K562 (cell line): ENCODE measurements at regions not wholly inside any gene's neighbourhood (a gene's known extent, or its start where the extent isn't known, plus 50 kb on each side); places are given as distances from the start of the nearest gene placed in this dataset.

Experiments used
- ATAC-seq: fragments of 200-7000 bp; cut with Tn5 transposase; 3 replicates; pipeline ENCODE4 v1.9.1; 2020; ENCODE audit warnings: moderate library complexity
- BruUV-seq: library from RNA; stranded (reverse); fragments of 400-500 nt; replicated peaks from 2 replicates; lab custom pipeline; 2021; lab: Mats Ljungman, UMichigan
- CTCF ChIA-PET: fragments of 300-600 bp; formaldehyde crosslinking; extraction: SDS; loops from one replicate; lab custom pipeline; 2021; ENCODE audit warnings: low intra/inter-chr PET ratio; lab: Yijun Ruan, JAX
- POLR2A ChIA-PET: fragments of 300-600, 350-650 bp; sonication (Branson Sonifier 250); formaldehyde crosslinking; extraction: SDS; loops from one replicate; lab custom pipeline; 2021; ENCODE audit warnings: antibody characterized with exemption, inconsistent platforms; lab: Yijun Ruan, JAX
- DNase-seq, 4 experiments: peaks; one replicate each; pipeline versions ENCODE4 v3.0.0 to v3.0.0-alpha.2; 2011 to 2018; ENCODE audit warnings: low spot score in 3 of 4, mixed read lengths in 3 of 4; ENCODE audit errors: extremely low read depth in 1 of 4
- FAIRE-seq: peaks from 2 replicates; lab custom pipeline; 2011; peaks lifted over from hg19 to GRCh38; lab: Jason Lieb, UNC
- H2AFZ ChIP-seq: 2 replicates; pipeline ENCODE4 v1.6.0; 2011; ENCODE audit warnings: low read depth, low read length, control low read depth, inconsistent platforms
- H3K27ac ChIP-seq: fragments of 200-600 bp; 3 replicates; pipeline ENCODE4 v1.8.0; 2011; ENCODE audit warnings: low read depth, mild to moderate bottlenecking, control low read depth, inconsistent platforms, low read length, moderate library complexity, mixed read lengths; ENCODE audit errors: extremely low read depth
- H3K27me3 ChIP-seq, 2 experiments: fragments of 300-600 bp in 1 of 2; 2 replicates in 1 of 2; 3 replicates in 1 of 2; pipeline versions ENCODE4 v1.6.0 to v1.8.0; 2011; ENCODE audit warnings: inconsistent platforms in 2 of 2, low read length in 2 of 2, mild to moderate bottlenecking in 1 of 2, mixed read lengths in 1 of 2, moderate library complexity in 1 of 2; ENCODE audit not compliant: control insufficient read depth in 2 of 2, insufficient read depth in 2 of 2
- H3K36me3 ChIP-seq: fragments of 300-600 bp; 3 replicates; pipeline ENCODE4 v1.8.0; 2011; ENCODE audit warnings: mild to moderate bottlenecking, low read length, inconsistent platforms; ENCODE audit not compliant: control insufficient read depth, insufficient read depth
- H3K4me1 ChIP-seq, 2 experiments: fragments of 200-600 bp in 1 of 2; replicated peaks in 1 of 2; 2 replicates in 1 of 2; 3 replicates in 1 of 2; pipeline versions ENCODE4 v1.5.1 to v1.8.0; 2011; ENCODE audit warnings: inconsistent platforms in 2 of 2, low read length in 2 of 2, mild to moderate bottlenecking in 1 of 2, mixed read lengths in 1 of 2, moderate library complexity in 1 of 2; ENCODE audit not compliant: control insufficient read depth in 2 of 2, insufficient read depth in 2 of 2
- H3K4me2 ChIP-seq: 2 replicates; pipeline ENCODE4 v1.6.1; 2011; ENCODE audit warnings: low read length, control low read depth, inconsistent platforms, mixed read lengths; ENCODE audit not compliant: insufficient read depth
- H3K4me3 ChIP-seq: fragments of 200-600 bp; sonication (generic), shearing (Covaris generic); 2 replicates; pipeline ENCODE4 v1.5.1; 2016; ENCODE audit warnings: control low read depth, inconsistent platforms
- H3K79me2 ChIP-seq: fragments of 200-600 bp; 3 replicates; pipeline ENCODE4 v1.8.0; 2011; ENCODE audit warnings: low read length, inconsistent platforms; ENCODE audit not compliant: control insufficient read depth, insufficient read depth
- H3K9ac ChIP-seq, 2 experiments: 2 replicates each; pipeline versions ENCODE4 v1.6.0 to v1.6.1; 2011; ENCODE audit warnings: low read depth in 2 of 2, low read length in 2 of 2, control low read depth in 1 of 2, inconsistent platforms in 1 of 2, mild to moderate bottlenecking in 1 of 2, mixed read lengths in 1 of 2; ENCODE audit not compliant: insufficient read depth in 1 of 2
- H3K9me1 ChIP-seq: one replicate; pipeline ENCODE4 v1.6.0; 2011; ENCODE audit warnings: inconsistent platforms, mild to moderate bottlenecking, low read length, moderate library complexity; ENCODE audit not compliant: control insufficient read depth, insufficient read depth
- H3K9me3 ChIP-seq: replicated peaks from 2 replicates; pipeline ENCODE4 v1.5.1; 2011; ENCODE audit warnings: low read depth, low read length, inconsistent platforms; ENCODE audit not compliant: control insufficient read depth, insufficient read depth
- H4K20me1 ChIP-seq: replicated peaks from 2 replicates; pipeline ENCODE4 v1.6.1; 2011; ENCODE audit warnings: low read length, inconsistent platforms, mixed read lengths; ENCODE audit not compliant: control insufficient read depth, insufficient read depth
- ASH1L ChIP-seq: fragments of 450-650 bp; IDR thresholded peaks from 2 replicates; pipeline ENCODE4 v1.6.1; 2018; ENCODE audit warnings: borderline replicate concordance, mild to moderate bottlenecking, low read depth; ENCODE audit not compliant: partially characterized antibody
- CBFA2T3 ChIP-seq: fragments of 450-650 bp; IDR thresholded peaks from 2 replicates; pipeline ENCODE4 v1.6.1; 2017
- HCFC1 ChIP-seq: IDR thresholded peaks from 2 replicates; pipeline ENCODE4 v1.6.1; 2012; ENCODE audit warnings: low read depth, low read length, improper control_type of control experiment
- MBD2 ChIP-seq: sonication (generic); IDR thresholded peaks from 2 replicates; pipeline ENCODE4 v1.6.1; 2016; ENCODE audit warnings: low read depth, borderline replicate concordance
- MEF2D ChIP-seq: conservative IDR thresholded peaks from 2 replicates; pipeline ENCODE4 v1.6.1; 2016; ENCODE audit warnings: low read depth, missing genetic modification characterization, missing compliant biosample characterization
- NCOA6 ChIP-seq: fragments of 450-650 bp; IDR thresholded peaks from 2 replicates; pipeline ENCODE4 v1.6.1; 2017; ENCODE audit warnings: mild to moderate bottlenecking
- NEUROD1 ChIP-seq: fragments of 150-350 bp; IDR thresholded peaks from 2 replicates; pipeline ENCODE4 v1.6.1; 2014; ENCODE audit warnings: borderline replicate concordance, low read length, low read depth; ENCODE audit not compliant: partially characterized antibody
- RB1 ChIP-seq: fragments of 450-650 bp; IDR thresholded peaks from 2 replicates; pipeline ENCODE4 v1.6.1; 2017; ENCODE audit warnings: low read depth, mild to moderate bottlenecking
- ZC3H4 ChIP-seq: sonication (generic); formaldehyde crosslinking; IDR thresholded peaks from 2 replicates; pipeline ENCODE4 v1.9.0; 2021; ENCODE audit warnings: missing genetic modification reagents, borderline replicate concordance
- ZNF408 ChIP-seq: fragments of 250-450 bp; sonication (Bioruptor Pico); IDR thresholded peaks from 2 replicates; pipeline ENCODE4 v1.4.0; 2020; ENCODE audit warnings: low read depth, mild to moderate bottlenecking, moderate library complexity
- WGBS: fragments of 100-300 bp; shearing (Covaris generic); methylation state at CpG from one replicate; pipeline ENCODE4 v1.1.6; 2016; ENCODE audit warnings: low coverage, mixed read lengths; ENCODE audit not compliant: insufficient coverage; ENCODE audit errors: missing lambda C conversion rate; 5-methylcytosine and 5-hydroxymethylcytosine counted together
- in situ Hi-C: fragments of 300-500 bp; cut with MboI; formaldehyde crosslinking; loops from 4 replicates; pipeline ENCODE4 v1.15.0; 2018; ENCODE audit warnings: inconsistent platforms, mixed read lengths
- intact Hi-C: fragments of 100-400 bp; cut with micrococcal nuclease; formaldehyde crosslinking; loops from 2 replicates; pipeline ENCODE4 v1.14.2; 2022
- TF ChIP-seq, protein P1 (sequence below): fragments of 450-650 bp; formaldehyde crosslinking; IDR thresholded peaks from 2 replicates; pipeline ENCODE4 v1.4.0; 2020; ENCODE audit warnings: mild to moderate bottlenecking, moderate library complexity

DNA sequence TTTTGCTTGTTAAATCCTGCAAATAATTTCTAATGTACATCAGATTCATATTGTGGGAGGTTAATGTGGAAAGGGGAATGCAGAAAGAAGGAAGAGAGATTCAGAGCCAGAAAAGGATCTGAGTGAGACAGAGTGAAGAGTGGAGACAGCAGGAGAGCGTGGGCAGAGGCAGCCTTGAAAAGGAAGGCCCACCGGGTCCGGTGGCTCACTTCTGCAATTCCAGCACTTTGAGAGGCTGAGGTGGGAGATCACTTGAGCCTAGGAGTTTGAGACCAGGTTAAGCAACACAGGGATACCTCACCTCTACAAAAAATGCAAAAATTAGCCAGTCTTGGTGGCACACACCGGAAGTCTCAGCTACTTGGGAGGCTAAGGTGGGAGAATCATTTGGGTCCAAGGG, 222.0 kb upstream of the RAB4A start:
- BruUV-seq, result no TSS peak
- FAIRE-seq, result no peak

More for the DNA sequence above, 222.0 kb upstream of the RAB4A start:
- no peak overlapping the region for H3K4me2 ChIP-seq
- ATAC-seq, result no peak
- intact Hi-C loops, result no loop called here
- peaks cover 6 to 24% of the 10 kb centered on the region in 2 experiments for H3K27me3 ChIP-seq
- TF ChIP-seq ZNF408 (CRISPR knock-in tag), result no peak
- TF ChIP-seq NEUROD1, result no peak
- no peak for TF ChIP-seq RB1
- TF ChIP-seq MEF2D, result no peak
- TF ChIP-seq, protein P1, sequence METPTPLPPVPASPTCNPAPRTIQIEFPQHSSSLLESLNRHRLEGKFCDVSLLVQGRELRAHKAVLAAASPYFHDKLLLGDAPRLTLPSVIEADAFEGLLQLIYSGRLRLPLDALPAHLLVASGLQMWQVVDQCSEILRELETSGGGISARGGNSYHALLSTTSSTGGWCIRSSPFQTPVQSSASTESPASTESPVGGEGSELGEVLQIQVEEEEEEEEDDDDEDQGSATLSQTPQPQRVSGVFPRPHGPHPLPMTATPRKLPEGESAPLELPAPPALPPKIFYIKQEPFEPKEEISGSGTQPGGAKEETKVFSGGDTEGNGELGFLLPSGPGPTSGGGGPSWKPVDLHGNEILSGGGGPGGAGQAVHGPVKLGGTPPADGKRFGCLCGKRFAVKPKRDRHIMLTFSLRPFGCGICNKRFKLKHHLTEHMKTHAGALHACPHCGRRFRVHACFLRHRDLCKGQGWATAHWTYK (CRISPR knock-in tag), result no peak
- no peak for TF ChIP-seq CBFA2T3
- TF ChIP-seq HCFC1, result no peak
- TF ChIP-seq ZC3H4 (CRISPR knock-in tag), result no peak
- TF ChIP-seq ASH1L, result no peak
- TF ChIP-seq NCOA6, result no peak
- TF ChIP-seq MBD2, result no peak
- in situ Hi-C loops, result no loop called here
- H3K9ac ChIP-seq, result no peak overlapping the region
- ChIA-PET CTCF (no interaction called here), POLR2A (interaction anchor here (0.7 to 1.6 kb wide), 3 partner anchors 9 to 77 kb away, joined by 3 to 6 read pairs (median 3); no protein-coding TSS in a partner anchor)
- no peak for DNase-seq
- no peaks in the 10 kb centered on the region for H3K9me3 ChIP-seq
- no peak overlapping the region for H3K27ac ChIP-seq
- H3K9me1 ChIP-seq, result no peaks in the 10 kb centered on the region
- no peaks in the 10 kb centered on the region for H4K20me1 ChIP-seq
- WGBS, result 0% methylated on average over 4 of the region's 4 CpGs
- H2AFZ ChIP-seq, result no peak overlapping the region
- no peaks in the 10 kb centered on the region for H3K36me3 ChIP-seq
- no peaks in the 10 kb centered on the region for H3K79me2 ChIP-seq
- no peaks in the 10 kb centered on the region for H3K4me1 ChIP-seq
- no peak overlapping the region for H3K4me3 ChIP-seq
